ENCODE measurements at regions not wholly inside any gene's neighbourhood (a gene's known extent, or its start where the extent isn't known, plus 50 kb on each side); places are given as distances from the start of the nearest gene placed in this dataset.

- WGBS: 86% methylated on average over 4 of the region's 4 CpGs
- Histone ChIP-seq H3K27me3 (no peaks in the 10 kb centered on the region), H3K36me3 (no peaks in the 10 kb centered on the region), H3K4me1 (no peaks in the 10 kb centered on the region), H3K9me3 (no peaks in the 10 kb centered on the region), H3K27ac (no peak overlapping the region), H3K4me3 (no peak overlapping the region)
- no peak for DNase-seq (ENCODE audit: low spot score in 2 of 2)
- TF ChIP-seq POLR2A (IDR thresholded peaks at IDR 0.05) (no peak), CTCF (IDR thresholded peaks at IDR 0.05) (no peak), EP300 (IDR thresholded peaks at IDR 0.05) (no peak), POLR2AphosphoS5 (IDR thresholded peaks at IDR 0.05) (no peak)
Observed at GRCh38 chr12:30507576-30507975, 188.1 kb downstream of the IPO8 start.

DNA sequence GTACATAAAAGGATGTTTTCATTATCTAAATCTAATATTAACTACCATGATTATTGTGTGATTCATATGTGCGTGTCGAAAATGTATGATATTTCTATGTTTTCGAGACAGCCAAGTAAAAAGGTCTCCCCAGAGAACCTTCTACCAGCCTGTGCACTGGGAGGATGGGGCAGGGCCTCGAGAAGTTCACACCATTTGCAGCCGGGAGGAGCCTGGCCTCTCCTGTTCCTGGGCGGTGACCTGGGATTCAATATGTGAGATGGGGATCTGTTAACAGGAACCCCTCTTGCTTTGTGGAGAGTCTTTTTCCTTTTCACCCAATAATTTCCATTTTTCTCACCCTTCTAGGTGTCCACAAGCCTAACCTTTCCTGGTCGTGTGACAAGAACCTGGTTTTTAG is 189.3 kb downstream of the IPO8 start:
- no peak for DNase-seq (ENCODE audit: low spot score in 2 of 2)
- H3K4me1 ChIP-seq: no peaks in the 10 kb centered on the region
- TF ChIP-seq CTCF (IDR thresholded peaks at IDR 0.05): no peak
- TF ChIP-seq POLR2A (IDR thresholded peaks at IDR 0.05): no peak
- TF ChIP-seq POLR2AphosphoS5 (IDR thresholded peaks at IDR 0.05): no peak
- TF ChIP-seq EP300 (IDR thresholded peaks at IDR 0.05): no peak
- H3K4me3 ChIP-seq: no peak overlapping the region
- no peaks in the 10 kb centered on the region for H3K36me3 ChIP-seq
- no peaks in the 10 kb centered on the region for H3K27me3 ChIP-seq
- WGBS: 81% methylated on average over 7 of the region's 7 CpGs
- no peaks in the 10 kb centered on the region for H3K9me3 ChIP-seq
- H3K27ac ChIP-seq: no peak overlapping the region

GRCh38 chr12:30501718-30502117 is 194.0 kb downstream of the IPO8 start:
- H3K36me3 ChIP-seq: no peaks in the 10 kb centered on the region
- WGBS: 66% methylated on average over 2 of the region's 2 CpGs

GRCh38 chr12:30500532-30500931 is 195.1 kb downstream of the IPO8 start:
- no peak overlapping the region for H3K27ac ChIP-seq
- H3K27me3 ChIP-seq: no peaks in the 10 kb centered on the region
- 86% methylated on average over 4 of the region's 4 CpGs for WGBS
- TF ChIP-seq CTCF (IDR thresholded peaks at IDR 0.05): no peak
- TF ChIP-seq POLR2A (IDR thresholded peaks at IDR 0.05): no peak
- no peak for TF ChIP-seq EP300 (IDR thresholded peaks at IDR 0.05)
- no peak for TF ChIP-seq POLR2AphosphoS5 (IDR thresholded peaks at IDR 0.05)
- no peak overlapping the region for H3K4me3 ChIP-seq
- no peak for DNase-seq (ENCODE audit: low spot score in 2 of 2)
- no peaks in the 10 kb centered on the region for H3K36me3 ChIP-seq
- no peaks in the 10 kb centered on the region for H3K4me1 ChIP-seq
- H3K9me3 ChIP-seq: no peaks in the 10 kb centered on the region

More at GRCh38 chr12:30501718-30502117, 194.0 kb downstream of the IPO8 start:
- no peaks in the 10 kb centered on the region for H3K27me3 ChIP-seq
- TF ChIP-seq POLR2AphosphoS5 (IDR thresholded peaks at IDR 0.05) (no peak), EP300 (IDR thresholded peaks at IDR 0.05) (no peak), CTCF (IDR thresholded peaks at IDR 0.05) (no peak), POLR2A (IDR thresholded peaks at IDR 0.05) (no peak)
- H3K9me3 ChIP-seq: no peaks in the 10 kb centered on the region
- H3K4me1 ChIP-seq: no peaks in the 10 kb centered on the region
- no peak for DNase-seq (ENCODE audit: low spot score in 2 of 2)
- no peak overlapping the region for H3K4me3 ChIP-seq
- no peak overlapping the region for H3K27ac ChIP-seq

GRCh38 chr12:30485230-30485890 is 210.3 kb downstream of the IPO8 start:
- H3K27ac ChIP-seq: no peak overlapping the region
- no peaks in the 10 kb centered on the region for H3K9me3 ChIP-seq
- no peak overlapping the region for H3K4me3 ChIP-seq
- peaks cover 3% of the 10 kb centered on the region for H3K27me3 ChIP-seq
- 91% methylated on average over 14 of the region's 14 CpGs for WGBS
- no peak for TF ChIP-seq EP300 (IDR thresholded peaks at IDR 0.05)
- no peak for TF ChIP-seq POLR2AphosphoS5 (IDR thresholded peaks at IDR 0.05)
- no peak for TF ChIP-seq CTCF (IDR thresholded peaks at IDR 0.05)
- TF ChIP-seq POLR2A (IDR thresholded peaks at IDR 0.05): no peak
- H3K4me1 ChIP-seq: no peaks in the 10 kb centered on the region
- no peaks in the 10 kb centered on the region for H3K36me3 ChIP-seq
- no peak for DNase-seq (ENCODE audit: low spot score in 2 of 2)

Measured in suprapubic skin (tissue), 4 donors.